ENCODE measurements at regions not wholly inside any gene's neighbourhood (a gene's known extent, or its start where the extent isn't known, plus 50 kb on each side); places are given as distances from the start of the nearest gene placed in this dataset.
"Not testable (repeated sequence)": the region's sequence is repeated elsewhere in the genome, so short reads cannot be mapped to it uniquely, and the experiment has no call there.

DNA sequence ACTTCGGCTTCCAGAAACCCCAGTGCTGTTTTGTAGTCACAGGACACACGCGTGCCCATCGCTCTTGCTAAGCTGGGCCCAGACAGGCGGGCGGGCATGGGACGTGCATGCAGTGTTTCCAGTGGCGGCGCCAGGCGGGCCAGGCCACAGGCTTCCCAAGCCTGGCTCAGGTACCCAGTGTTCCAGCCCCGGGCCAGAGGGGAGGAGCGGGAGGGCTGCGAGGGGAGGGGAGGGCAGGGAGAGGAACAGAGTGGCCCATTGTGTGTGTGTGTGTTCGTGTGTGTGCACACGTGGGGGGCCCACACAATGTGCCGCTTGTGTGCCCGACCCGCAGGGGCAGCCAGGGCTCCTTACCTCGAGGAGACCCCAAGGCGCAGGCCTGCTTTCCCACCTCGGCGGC, 208.6 kb upstream of the TP53TG3 start:
- TF ChIP-seq, protein P1, sequence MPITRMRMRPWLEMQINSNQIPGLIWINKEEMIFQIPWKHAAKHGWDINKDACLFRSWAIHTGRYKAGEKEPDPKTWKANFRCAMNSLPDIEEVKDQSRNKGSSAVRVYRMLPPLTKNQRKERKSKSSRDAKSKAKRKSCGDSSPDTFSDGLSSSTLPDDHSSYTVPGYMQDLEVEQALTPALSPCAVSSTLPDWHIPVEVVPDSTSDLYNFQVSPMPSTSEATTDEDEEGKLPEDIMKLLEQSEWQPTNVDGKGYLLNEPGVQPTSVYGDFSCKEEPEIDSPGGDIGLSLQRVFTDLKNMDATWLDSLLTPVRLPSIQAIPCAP (CRISPR knock-in tag; IDR thresholded peaks at IDR 0.05; ENCODE audit: borderline replicate concordance), result not testable (repeated sequence)
- TF ChIP-seq, protein P2, sequence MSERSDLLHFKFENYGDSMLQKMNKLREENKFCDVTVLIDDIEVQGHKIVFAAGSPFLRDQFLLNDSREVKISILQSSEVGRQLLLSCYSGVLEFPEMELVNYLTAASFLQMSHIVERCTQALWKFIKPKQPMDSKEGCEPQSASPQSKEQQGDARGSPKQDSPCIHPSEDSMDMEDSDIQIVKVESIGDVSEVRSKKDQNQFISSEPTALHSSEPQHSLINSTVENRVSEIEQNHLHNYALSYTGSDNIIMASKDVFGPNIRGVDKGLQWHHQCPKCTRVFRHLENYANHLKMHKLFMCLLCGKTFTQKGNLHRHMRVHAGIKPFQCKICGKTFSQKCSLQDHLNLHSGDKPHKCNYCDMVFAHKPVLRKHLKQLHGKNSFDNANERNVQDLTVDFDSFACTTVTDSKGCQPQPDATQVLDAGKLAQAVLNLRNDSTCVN (CRISPR knock-in tag; IDR thresholded peaks at IDR 0.05), result not testable (repeated sequence)
- TF ChIP-seq, protein P3, sequence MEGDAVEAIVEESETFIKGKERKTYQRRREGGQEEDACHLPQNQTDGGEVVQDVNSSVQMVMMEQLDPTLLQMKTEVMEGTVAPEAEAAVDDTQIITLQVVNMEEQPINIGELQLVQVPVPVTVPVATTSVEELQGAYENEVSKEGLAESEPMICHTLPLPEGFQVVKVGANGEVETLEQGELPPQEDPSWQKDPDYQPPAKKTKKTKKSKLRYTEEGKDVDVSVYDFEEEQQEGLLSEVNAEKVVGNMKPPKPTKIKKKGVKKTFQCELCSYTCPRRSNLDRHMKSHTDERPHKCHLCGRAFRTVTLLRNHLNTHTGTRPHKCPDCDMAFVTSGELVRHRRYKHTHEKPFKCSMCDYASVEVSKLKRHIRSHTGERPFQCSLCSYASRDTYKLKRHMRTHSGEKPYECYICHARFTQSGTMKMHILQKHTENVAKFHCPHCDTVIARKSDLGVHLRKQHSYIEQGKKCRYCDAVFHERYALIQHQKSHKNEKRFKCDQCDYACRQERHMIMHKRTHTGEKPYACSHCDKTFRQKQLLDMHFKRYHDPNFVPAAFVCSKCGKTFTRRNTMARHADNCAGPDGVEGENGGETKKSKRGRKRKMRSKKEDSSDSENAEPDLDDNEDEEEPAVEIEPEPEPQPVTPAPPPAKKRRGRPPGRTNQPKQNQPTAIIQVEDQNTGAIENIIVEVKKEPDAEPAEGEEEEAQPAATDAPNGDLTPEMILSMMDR (IDR thresholded peaks at IDR 0.05 in 2 of 3, conservative IDR thresholded peaks at IDR 0.05 in 1 of 3; ENCODE audit: insufficient read depth in 2 of 3, low read depth in 1 of 3, low read length in 3 of 3), result not testable (repeated sequence)
- TF ChIP-seq, protein P4, sequence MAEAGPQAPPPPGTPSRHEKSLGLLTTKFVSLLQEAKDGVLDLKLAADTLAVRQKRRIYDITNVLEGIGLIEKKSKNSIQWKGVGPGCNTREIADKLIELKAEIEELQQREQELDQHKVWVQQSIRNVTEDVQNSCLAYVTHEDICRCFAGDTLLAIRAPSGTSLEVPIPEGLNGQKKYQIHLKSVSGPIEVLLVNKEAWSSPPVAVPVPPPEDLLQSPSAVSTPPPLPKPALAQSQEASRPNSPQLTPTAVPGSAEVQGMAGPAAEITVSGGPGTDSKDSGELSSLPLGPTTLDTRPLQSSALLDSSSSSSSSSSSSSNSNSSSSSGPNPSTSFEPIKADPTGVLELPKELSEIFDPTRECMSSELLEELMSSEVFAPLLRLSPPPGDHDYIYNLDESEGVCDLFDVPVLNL (CRISPR knock-in tag; IDR thresholded peaks at IDR 0.05; ENCODE audit: low read depth), result not testable (repeated sequence)
- TF ChIP-seq POLR2A (conservative IDR thresholded peaks at IDR 0.05); ZNF175 (CRISPR knock-in tag; IDR thresholded peaks at IDR 0.05; ENCODE audit: low read depth): not testable (repeated sequence)

All from K562 (cell line).